ENCODE measurements at regions not wholly inside any gene's neighbourhood (a gene's known extent, or its start where the extent isn't known, plus 50 kb on each side); places are given as distances from the start of the nearest gene placed in this dataset.

GRCh38 chr1:47571952-47572351, 134.1 kb downstream of the FOXD2 start:
- 100% methylated on average over 2 of the region's 2 CpGs for whole genome bisulfite sequencing (ENCODE audit: extremely low coverage, insufficient read length, low lambda C conversion rate)
- no peak for TF ChIP-seq CTCF (conservative IDR thresholded peaks at IDR 0.05)

More at GRCh38 chr1:47571952-47572351, 134.1 kb downstream of the FOXD2 start:
- no peak overlapping the region for H2AFZ ChIP-seq (ENCODE audit: low read length)
- H4K8ac ChIP-seq (replicated peaks; ENCODE audit: insufficient read length, low read depth, low read length) = no peak overlapping the region
- H3K4me3 Mint-ChIP-seq = no peak overlapping the region
- H3K36me3 Mint-ChIP-seq (ENCODE audit: insufficient read depth in 1 of 3, low read depth in 3 of 3) = no peaks in the 10 kb centered on the region; a peak in 1 of 7 replicates
- H3K4me2 ChIP-seq (ENCODE audit: insufficient read depth, insufficient read length, low read length) = no peak overlapping the region
- H3K79me1 ChIP-seq (ENCODE audit: insufficient read depth, low read depth, low read length, poor library complexity, severe bottlenecking) = no peaks in the 10 kb centered on the region
- H3K56ac ChIP-seq (ENCODE audit: insufficient read length, low read depth, low read length) = no peak overlapping the region
- DNase-seq = no peak
- H3K23ac ChIP-seq (ENCODE audit: insufficient read length, low read depth, low read length) = no peak overlapping the region
- peaks cover 57 to 62% of the 10 kb centered on the region in 2 experiments for H3K4me1 Mint-ChIP-seq
- H3K27ac Mint-ChIP-seq = no peak overlapping the region
- no peak overlapping the region for H2BK120ac ChIP-seq (ENCODE audit: low read depth, low read length, poor library complexity, severe bottlenecking)
- peaks cover 15% of the 10 kb centered on the region; the same call in 1 of the 2 replicates for H3K4me1 ChIP-seq (ENCODE audit: insufficient read depth, low read length)
- H2BK5ac ChIP-seq (ENCODE audit: insufficient read length, low read length) = no peak overlapping the region
- H2AK5ac ChIP-seq (ENCODE audit: insufficient read length, low read length) = no peak overlapping the region
- no peak overlapping the region for H2BK20ac ChIP-seq (ENCODE audit: low read depth, low read length, poor library complexity, severe bottlenecking)
- H3T11ph ChIP-seq (ENCODE audit: low read length) = no peak overlapping the region
- no peak overlapping the region for H4K5ac ChIP-seq (ENCODE audit: insufficient read length, low read depth, low read length)
- H4K20me1 ChIP-seq (ENCODE audit: control insufficient read depth, insufficient read depth, insufficient read length) = no peaks in the 10 kb centered on the region
- H2BK12ac ChIP-seq (ENCODE audit: insufficient read length, low read depth, low read length) = no peak overlapping the region
- H4K91ac ChIP-seq (ENCODE audit: insufficient read length, low read depth, low read length) = no peak overlapping the region
- H3K9me3 Mint-ChIP-seq = no peaks in the 10 kb centered on the region
- no peak overlapping the region for H3K4ac ChIP-seq (ENCODE audit: low read depth, low read length)
- H3K27me3 Mint-ChIP-seq (ENCODE audit: low read depth) = peaks cover 27% of the 10 kb centered on the region
- no peak overlapping the region for H3K27ac ChIP-seq (ENCODE audit: insufficient read length, low read depth, low read length)
- H3K79me2 ChIP-seq (ENCODE audit: insufficient read depth, low read length) = no peaks in the 10 kb centered on the region
- no peaks in the 10 kb centered on the region for H3K9me3 ChIP-seq (ENCODE audit: control insufficient read depth, low read depth, low read length)
- H3K14ac ChIP-seq (ENCODE audit: insufficient read depth, low read length) = no peak overlapping the region
- no peaks in the 10 kb centered on the region for H3K23me2 ChIP-seq (ENCODE audit: insufficient read length, low read depth, low read length, poor library complexity, severe bottlenecking)
- H3K9ac ChIP-seq (ENCODE audit: extremely low read depth, insufficient read length, low read length) = no peak overlapping the region
- H3K18ac ChIP-seq (ENCODE audit: insufficient read length, low read depth, low read length) = no peak overlapping the region
- H2BK15ac ChIP-seq (ENCODE audit: low read depth, low read length) = no peak overlapping the region
- no peaks in the 10 kb centered on the region; the same call in 1 of the 2 replicates for H3K27me3 ChIP-seq (ENCODE audit: insufficient read depth, low read length)

All from H9 (cell line).